Limb (tissue), 2 donors: ENCODE measurements at regions not wholly inside any gene's neighbourhood (a gene's known extent, or its start where the extent isn't known, plus 50 kb on each side); places are given as distances from the start of the nearest gene placed in this dataset.
"Not testable (repeated sequence)": the region's sequence is repeated elsewhere in the genome, so short reads cannot be mapped to it uniquely, and the experiment has no call there.

ENCODE experiments used
- DNase-seq, 2 donors: peaks; one replicate each; pipeline ENCODE4 v3.0.0-alpha.2; 2016; ENCODE audit errors: extremely low spot score in 2 of 2

- no peak for DNase-seq
Observed at GRCh38 chr6:25122622-25123237, 156.4 kb upstream of the CARMIL1 start.

GRCh38 chr6:25124216-25124715 is 154.9 kb upstream of the CARMIL1 start:
- DNase-seq = no peak

DNA sequence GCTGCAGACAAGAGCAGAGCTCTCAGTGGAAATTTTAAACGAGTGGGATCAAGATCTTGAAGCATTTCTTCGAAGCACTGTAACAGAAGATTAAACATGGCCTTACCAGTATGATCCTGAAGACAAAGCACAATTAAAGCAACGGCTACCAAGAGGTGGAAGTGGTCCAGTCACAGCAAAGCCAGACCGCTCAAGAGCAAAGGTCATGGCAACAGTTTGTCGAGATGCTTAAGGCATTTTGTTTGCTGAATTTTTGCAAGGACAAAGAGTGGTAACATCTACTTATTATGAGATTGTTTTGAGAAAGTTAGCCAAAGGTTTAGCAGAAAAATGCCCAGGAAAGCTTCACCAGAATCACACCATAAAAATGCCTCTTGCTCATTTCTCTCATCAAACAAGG is 153.4 kb upstream of the CARMIL1 start:
- DNase-seq = no peak

GRCh38 chr6:25127076-25127837 is 151.9 kb upstream of the CARMIL1 start:
- DNase-seq = peak in 1 of 2 donors; percentile 7

- no peak for DNase-seq
Observed at GRCh38 chr6:25130518-25130917, 148.7 kb upstream of the CARMIL1 start.

DNA sequence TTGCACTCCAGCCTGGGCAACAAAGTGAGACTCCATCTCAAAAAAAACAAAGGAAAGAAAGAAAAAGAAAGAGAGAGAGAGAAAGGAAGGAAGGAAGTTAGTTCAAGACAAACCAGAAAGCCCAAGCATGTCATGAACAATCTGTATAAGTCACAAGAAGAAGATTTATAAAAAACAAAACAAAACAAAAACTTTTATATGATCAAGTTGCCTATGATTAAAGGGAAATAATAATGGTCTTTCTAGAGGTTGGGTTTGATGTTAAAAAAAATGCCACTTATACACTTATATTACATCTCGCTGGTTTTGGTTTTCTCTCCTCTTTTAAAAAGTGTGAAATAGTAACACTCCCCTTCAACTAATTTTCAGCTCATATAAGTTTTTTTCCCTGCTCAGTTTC is 146.2 kb upstream of the CARMIL1 start:
- DNase-seq = no peak

- no peak for DNase-seq
Observed at GRCh38 chr6:25133568-25133967, 145.6 kb upstream of the CARMIL1 start.

- no peak for DNase-seq
Observed at GRCh38 chr6:25136854-25137253, 142.3 kb upstream of the CARMIL1 start.

- DNase-seq = no peak
Observed at GRCh38 chr6:25137480-25137879, 141.7 kb upstream of the CARMIL1 start.

- no peak for DNase-seq
Observed at GRCh38 chr6:25137916-25138232, 141.3 kb upstream of the CARMIL1 start.

DNA sequence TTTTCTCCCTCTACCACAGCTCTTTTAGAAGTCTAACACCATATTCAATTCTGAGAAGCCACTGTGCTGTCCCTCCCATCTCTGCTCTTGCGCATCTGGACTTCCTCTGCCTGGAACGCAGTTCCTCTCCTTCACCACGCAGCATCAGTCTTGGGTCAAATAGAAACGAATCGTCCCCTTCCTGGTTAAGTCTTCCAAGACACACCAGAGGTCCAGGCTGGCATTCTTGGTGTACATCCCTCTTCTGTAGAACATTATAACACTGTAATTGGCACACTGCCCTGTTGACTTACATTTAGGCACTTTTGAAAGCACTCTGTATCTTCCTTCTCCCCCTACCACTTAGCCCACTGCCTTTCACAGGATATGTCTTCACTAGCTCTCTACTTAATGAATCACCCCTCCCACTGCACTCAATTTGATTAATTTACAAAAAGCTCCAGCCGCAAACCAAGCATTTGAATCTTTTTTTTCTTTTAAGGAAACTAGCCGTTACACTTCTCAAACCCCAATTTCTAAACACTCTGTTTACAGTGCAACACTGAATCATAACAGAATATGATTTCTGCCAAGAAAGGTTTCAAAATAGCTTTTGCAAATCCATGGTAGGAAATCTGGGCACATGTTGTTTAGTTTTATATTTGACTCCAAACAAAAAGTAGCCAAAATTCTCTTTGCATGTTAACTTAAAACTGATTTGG is 140.8 kb upstream of the CARMIL1 start:
- DNase-seq = peak in 1 of 2 donors; percentile 18

GRCh38 chr6:25138934-25139415 is 140.2 kb upstream of the CARMIL1 start:
- DNase-seq = peak in 1 of 2 donors; percentile 8

DNA sequence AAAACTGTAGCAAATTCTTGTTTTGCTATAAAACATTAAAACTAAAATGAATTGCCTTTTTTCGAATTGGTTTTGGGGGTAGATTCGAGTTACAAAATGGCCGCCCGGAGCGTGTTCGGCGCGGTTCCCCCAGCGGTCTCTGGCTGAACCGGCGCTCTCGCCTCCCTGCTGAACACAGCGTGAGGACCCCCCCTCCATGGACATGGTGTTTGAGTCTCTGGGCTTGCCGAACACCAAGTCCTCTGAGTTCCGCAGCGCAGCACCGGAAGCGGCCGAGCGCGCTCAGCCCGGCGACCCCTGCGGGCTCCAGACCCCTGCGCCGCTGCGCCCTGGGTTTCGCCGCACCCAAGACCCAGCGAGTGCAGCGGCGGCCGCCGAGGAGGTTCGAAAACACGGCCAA is 139.6 kb upstream of the CARMIL1 start:
- DNase-seq = not testable (repeated sequence)

GRCh38 chr6:25142506-25142905 is 136.7 kb upstream of the CARMIL1 start:
- DNase-seq = no peak

GRCh38 chr6:25144919-25145318 is 134.3 kb upstream of the CARMIL1 start:
- no peak for DNase-seq

DNA sequence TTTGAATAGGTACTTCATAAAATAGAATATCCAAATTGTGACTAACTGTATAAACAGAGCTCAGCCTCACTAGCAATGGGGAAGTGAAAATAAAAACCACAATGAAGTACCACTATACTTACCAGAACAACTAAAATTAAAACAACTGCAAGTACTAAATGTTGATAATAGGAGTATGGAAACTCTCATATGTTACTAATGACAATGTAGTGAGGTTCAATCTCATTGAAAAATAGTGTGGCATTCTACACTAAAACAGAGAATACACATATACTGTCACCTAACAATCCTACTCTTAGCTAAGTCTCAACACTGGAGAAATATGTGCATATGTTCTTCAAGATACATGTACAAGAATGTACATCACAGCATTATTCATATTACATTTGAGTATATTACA is 132.0 kb upstream of the CARMIL1 start:
- DNase-seq = no peak

- DNase-seq = no peak
Observed at GRCh38 chr6:25150031-25150430, 129.1 kb upstream of the CARMIL1 start.

DNA sequence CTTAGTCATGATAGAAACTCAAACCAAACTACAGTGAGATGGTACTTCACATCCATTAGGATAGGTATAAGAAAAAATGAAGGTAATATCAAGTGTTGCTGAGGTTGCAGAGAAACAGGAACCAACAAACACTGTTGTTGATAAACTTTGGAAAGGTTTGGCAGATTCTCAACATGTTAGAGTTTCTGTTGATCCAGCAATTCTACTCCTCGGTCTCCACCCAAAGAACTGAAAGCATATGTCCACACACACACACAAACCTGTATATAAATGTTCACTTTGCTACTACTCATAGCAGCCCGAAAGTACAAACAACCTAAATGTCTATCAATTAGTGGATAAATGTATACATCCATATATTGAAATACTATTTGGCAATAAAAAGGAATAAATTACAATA is 128.3 kb upstream of the CARMIL1 start:
- DNase-seq = no peak

DNA sequence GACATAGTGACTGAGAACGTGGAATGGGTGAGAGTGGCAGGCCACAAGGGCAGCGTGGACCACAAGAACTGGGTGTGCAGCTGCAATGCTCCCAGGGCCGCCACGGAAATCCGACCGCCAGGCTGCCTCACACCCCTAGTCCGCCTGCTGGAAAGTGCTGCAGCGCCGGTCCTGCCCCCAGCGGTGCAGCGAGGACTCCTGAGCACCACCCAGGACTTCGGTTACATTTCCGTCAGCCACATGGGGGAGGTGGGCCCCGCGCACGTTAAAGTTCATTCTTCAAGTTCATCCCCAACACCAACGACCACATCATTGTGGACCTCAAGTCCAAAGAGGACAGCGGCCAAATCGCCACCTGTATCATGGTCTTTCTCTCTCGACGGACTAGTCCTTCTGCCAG is 126.1 kb upstream of the CARMIL1 start:
- DNase-seq = no peak

- DNase-seq = no peak
Observed at GRCh38 chr6:25154034-25154596, 125.1 kb upstream of the CARMIL1 start.

GRCh38 chr6:25155211-25155610 is 124.0 kb upstream of the CARMIL1 start:
- no peak for DNase-seq

GRCh38 chr6:25156123-25156522 is 123.1 kb upstream of the CARMIL1 start:
- DNase-seq = no peak
